ENCODE measurements at regions not wholly inside any gene's neighbourhood (a gene's known extent, or its start where the extent isn't known, plus 50 kb on each side); places are given as distances from the start of the nearest gene placed in this dataset.

DNA sequence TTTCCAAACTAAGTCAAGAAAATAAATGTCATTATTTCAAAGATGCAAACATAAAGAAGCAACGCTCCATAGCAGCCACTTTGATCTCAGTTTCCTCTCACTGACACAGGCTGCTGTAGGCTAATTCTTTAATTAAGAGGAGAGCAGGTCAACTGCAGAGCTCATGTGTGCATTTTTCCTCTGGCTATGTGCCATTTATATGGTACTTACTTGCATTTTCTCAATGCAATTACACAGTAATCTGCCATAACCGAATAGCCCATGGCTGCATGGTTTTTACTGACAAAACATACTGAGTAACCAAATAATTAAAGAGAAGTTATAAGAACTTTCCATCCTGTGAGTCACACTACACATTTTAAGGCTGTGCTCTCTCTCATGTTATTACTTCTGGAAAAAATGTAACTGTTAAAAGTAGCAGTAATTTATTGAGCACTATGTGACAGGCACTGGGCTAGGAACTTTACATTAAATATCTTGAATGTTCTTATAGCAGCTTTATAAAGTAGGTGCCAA, 122.0 kb downstream of the ELAPOR2 start:
- no peaks in the 10 kb centered on the region for H3F3A ChIP-seq (ENCODE audit: low read depth)
- no peak overlapping the region for H3K4me3 ChIP-seq (ENCODE audit: low read length, poor library complexity, severe bottlenecking)
- no peaks in the 10 kb centered on the region for H3K9me2 ChIP-seq (replicated peaks; ENCODE audit: low read depth, low read length)

DNA sequence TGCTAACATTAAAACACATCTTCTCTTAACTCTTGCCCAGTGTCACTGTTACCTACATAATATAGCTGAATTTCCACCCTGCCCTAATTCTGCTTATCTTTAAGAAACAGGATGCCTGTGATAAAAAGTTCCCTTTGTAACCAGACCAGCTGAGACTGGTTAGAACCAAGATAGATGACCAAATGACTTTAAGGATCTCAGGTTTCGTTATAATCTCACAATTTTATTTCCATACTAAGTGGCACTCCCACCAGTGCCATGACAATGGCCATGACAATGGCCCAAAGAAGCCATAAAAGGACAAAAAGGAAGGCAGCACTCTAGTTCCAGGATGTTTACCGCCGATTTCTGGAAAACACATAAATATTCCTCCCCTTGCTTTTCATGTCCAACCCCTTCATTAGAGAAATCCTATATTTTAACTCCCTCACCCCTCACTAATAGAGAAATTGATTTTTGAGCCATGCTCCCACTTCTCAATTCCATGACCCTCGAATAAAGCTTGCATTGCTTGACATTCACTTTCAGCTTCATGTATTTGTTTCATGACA, 126.1 kb downstream of the ELAPOR2 start:
- no peak overlapping the region for H3K4me2 ChIP-seq (ENCODE audit: low read depth, low read length, poor library complexity, severe bottlenecking)
- H3K79me2 ChIP-seq (ENCODE audit: insufficient read depth, low read length): no peaks in the 10 kb centered on the region
- no peaks in the 10 kb centered on the region for H3K4me1 ChIP-seq (ENCODE audit: insufficient read depth, low read length, poor library complexity, severe bottlenecking)
- H2AFZ ChIP-seq (ENCODE audit: low read length): no peak overlapping the region
- H3K36me3 ChIP-seq (ENCODE audit: insufficient read depth, low read length): no peaks in the 10 kb centered on the region
- H3K9me3 ChIP-seq (ENCODE audit: insufficient read depth, low read depth, low read length): no peaks in the 10 kb centered on the region
- H3K4me3 ChIP-seq (ENCODE audit: low read length, poor library complexity, severe bottlenecking): no peak overlapping the region
- no peaks in the 10 kb centered on the region for H3K27me3 ChIP-seq (ENCODE audit: insufficient read depth, low read length, poor library complexity, severe bottlenecking)
- no peak overlapping the region for H3K9ac ChIP-seq (ENCODE audit: low read depth, low read length, poor library complexity, severe bottlenecking)
- TF ChIP-seq EZH2phosphoT487 (IDR thresholded peaks at IDR 0.05; ENCODE audit: borderline replicate concordance) (no peak), CTCF (conservative IDR thresholded peaks at IDR 0.05; ENCODE audit: low read length) (no peak)
- H4K20me1 ChIP-seq (ENCODE audit: insufficient read depth, low read length, poor library complexity, severe bottlenecking): no peaks in the 10 kb centered on the region
- H3F3A ChIP-seq (ENCODE audit: low read depth): no peaks in the 10 kb centered on the region
- no peaks in the 10 kb centered on the region for H3K9me2 ChIP-seq (replicated peaks; ENCODE audit: low read depth, low read length)

More for the DNA sequence above, 122.0 kb downstream of the ELAPOR2 start:
- H4K20me1 ChIP-seq (ENCODE audit: insufficient read depth, low read length, poor library complexity, severe bottlenecking): no peaks in the 10 kb centered on the region
- no peak overlapping the region for H3K9ac ChIP-seq (ENCODE audit: low read depth, low read length, poor library complexity, severe bottlenecking)
- H3K4me2 ChIP-seq (ENCODE audit: low read depth, low read length, poor library complexity, severe bottlenecking): no peak overlapping the region
- no peak overlapping the region for H2AFZ ChIP-seq (ENCODE audit: low read length)
- H3K36me3 ChIP-seq (ENCODE audit: insufficient read depth, low read length): no peaks in the 10 kb centered on the region
- no peaks in the 10 kb centered on the region for H3K4me1 ChIP-seq (ENCODE audit: insufficient read depth, low read length, poor library complexity, severe bottlenecking)
- H3K79me2 ChIP-seq (ENCODE audit: insufficient read depth, low read length): no peaks in the 10 kb centered on the region
- no peak for TF ChIP-seq EZH2phosphoT487 (IDR thresholded peaks at IDR 0.05; ENCODE audit: borderline replicate concordance)
- TF ChIP-seq CTCF (conservative IDR thresholded peaks at IDR 0.05; ENCODE audit: low read length): no peak
- no peaks in the 10 kb centered on the region for H3K9me3 ChIP-seq (ENCODE audit: insufficient read depth, low read depth, low read length)
- no peaks in the 10 kb centered on the region for H3K27me3 ChIP-seq (ENCODE audit: insufficient read depth, low read length, poor library complexity, severe bottlenecking)

GRCh38 chr7:86932038-86932512, 127.4 kb downstream of the ELAPOR2 start:
- Histone ChIP-seq H3K4me1 (ENCODE audit: insufficient read depth, low read length, poor library complexity, severe bottlenecking) (no peaks in the 10 kb centered on the region), H3K9me2 (replicated peaks; ENCODE audit: low read depth, low read length) (no peaks in the 10 kb centered on the region), H3K36me3 (ENCODE audit: insufficient read depth, low read length) (no peaks in the 10 kb centered on the region), H3F3A (ENCODE audit: low read depth) (no peaks in the 10 kb centered on the region), H4K20me1 (ENCODE audit: insufficient read depth, low read length, poor library complexity, severe bottlenecking) (no peaks in the 10 kb centered on the region), H2AFZ (ENCODE audit: low read length) (no peak overlapping the region), H3K79me2 (ENCODE audit: insufficient read depth, low read length) (no peaks in the 10 kb centered on the region), H3K9me3 (ENCODE audit: insufficient read depth, low read depth, low read length) (no peaks in the 10 kb centered on the region), H3K4me2 (ENCODE audit: low read depth, low read length, poor library complexity, severe bottlenecking) (no peak overlapping the region), H3K27me3 (ENCODE audit: insufficient read depth, low read length, poor library complexity, severe bottlenecking) (no peaks in the 10 kb centered on the region), H3K9ac (ENCODE audit: low read depth, low read length, poor library complexity, severe bottlenecking) (no peak overlapping the region), H3K4me3 (ENCODE audit: low read length, poor library complexity, severe bottlenecking) (no peak overlapping the region)
- TF ChIP-seq CTCF (conservative IDR thresholded peaks at IDR 0.05; ENCODE audit: low read length): no peak
- no peak for TF ChIP-seq EZH2phosphoT487 (IDR thresholded peaks at IDR 0.05; ENCODE audit: borderline replicate concordance)
